ENCODE measurements at regions not wholly inside any gene's neighbourhood (a gene's known extent, or its start where the extent isn't known, plus 50 kb on each side); places are given as distances from the start of the nearest gene placed in this dataset.

DNA sequence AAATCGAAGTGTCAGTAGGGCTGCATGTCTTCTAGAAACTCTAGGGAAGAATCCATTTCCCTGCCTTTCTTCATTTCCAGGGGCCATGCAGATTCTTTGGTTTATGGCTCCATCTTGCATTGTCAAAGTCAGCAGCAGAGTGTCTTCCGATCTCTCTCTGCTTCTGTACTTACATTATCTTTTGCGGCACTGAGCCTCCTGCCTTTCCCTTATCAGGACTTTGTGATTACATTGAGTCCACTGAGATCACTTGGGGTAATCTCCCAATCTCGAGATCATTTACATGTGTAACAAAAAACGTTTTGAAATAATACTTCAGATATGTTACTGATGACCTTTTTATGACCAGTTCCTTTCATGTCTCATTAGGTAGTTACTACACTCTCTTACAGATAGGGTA is 695.9 kb downstream of the NSUN3 start:
- TF ChIP-seq, protein P1, sequence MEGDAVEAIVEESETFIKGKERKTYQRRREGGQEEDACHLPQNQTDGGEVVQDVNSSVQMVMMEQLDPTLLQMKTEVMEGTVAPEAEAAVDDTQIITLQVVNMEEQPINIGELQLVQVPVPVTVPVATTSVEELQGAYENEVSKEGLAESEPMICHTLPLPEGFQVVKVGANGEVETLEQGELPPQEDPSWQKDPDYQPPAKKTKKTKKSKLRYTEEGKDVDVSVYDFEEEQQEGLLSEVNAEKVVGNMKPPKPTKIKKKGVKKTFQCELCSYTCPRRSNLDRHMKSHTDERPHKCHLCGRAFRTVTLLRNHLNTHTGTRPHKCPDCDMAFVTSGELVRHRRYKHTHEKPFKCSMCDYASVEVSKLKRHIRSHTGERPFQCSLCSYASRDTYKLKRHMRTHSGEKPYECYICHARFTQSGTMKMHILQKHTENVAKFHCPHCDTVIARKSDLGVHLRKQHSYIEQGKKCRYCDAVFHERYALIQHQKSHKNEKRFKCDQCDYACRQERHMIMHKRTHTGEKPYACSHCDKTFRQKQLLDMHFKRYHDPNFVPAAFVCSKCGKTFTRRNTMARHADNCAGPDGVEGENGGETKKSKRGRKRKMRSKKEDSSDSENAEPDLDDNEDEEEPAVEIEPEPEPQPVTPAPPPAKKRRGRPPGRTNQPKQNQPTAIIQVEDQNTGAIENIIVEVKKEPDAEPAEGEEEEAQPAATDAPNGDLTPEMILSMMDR (IDR thresholded peaks at IDR 0.05; ENCODE audit: insufficient read depth, low read length, poor library complexity, severe bottlenecking): no peak
- TF ChIP-seq EZH2phosphoT487 (conservative IDR thresholded peaks at IDR 0.05; ENCODE audit: low read length): no peak
- no peaks in the 10 kb centered on the region for H3K9me2 ChIP-seq (replicated peaks; ENCODE audit: insufficient read depth, low read length)
- H3K9me3 ChIP-seq (ENCODE audit: insufficient read depth, low read length): no peaks in the 10 kb centered on the region
- H3K79me2 ChIP-seq (ENCODE audit: insufficient read depth, low read length): no peaks in the 10 kb centered on the region
- H3K27me3 ChIP-seq (ENCODE audit: low read length): no peaks in the 10 kb centered on the region
- H3K9ac ChIP-seq (ENCODE audit: low read length): no peak overlapping the region
- H3K4me3 ChIP-seq (ENCODE audit: insufficient read depth, low read length, poor library complexity, severe bottlenecking): no peak overlapping the region
- no peak overlapping the region for H2AFZ ChIP-seq (ENCODE audit: low read depth, low read length, severe bottlenecking)
- no peaks in the 10 kb centered on the region for H4K20me1 ChIP-seq (ENCODE audit: low read depth, low read length)
- no peak overlapping the region for H3K27ac ChIP-seq (ENCODE audit: low read depth, low read length)
- no peaks in the 10 kb centered on the region for H3F3A ChIP-seq (ENCODE audit: insufficient read depth)
- no peak overlapping the region for H3K4me2 ChIP-seq (ENCODE audit: low read depth, low read length, poor library complexity, severe bottlenecking)
- no peaks in the 10 kb centered on the region for H3K36me3 ChIP-seq (ENCODE audit: low read length)

DNA sequence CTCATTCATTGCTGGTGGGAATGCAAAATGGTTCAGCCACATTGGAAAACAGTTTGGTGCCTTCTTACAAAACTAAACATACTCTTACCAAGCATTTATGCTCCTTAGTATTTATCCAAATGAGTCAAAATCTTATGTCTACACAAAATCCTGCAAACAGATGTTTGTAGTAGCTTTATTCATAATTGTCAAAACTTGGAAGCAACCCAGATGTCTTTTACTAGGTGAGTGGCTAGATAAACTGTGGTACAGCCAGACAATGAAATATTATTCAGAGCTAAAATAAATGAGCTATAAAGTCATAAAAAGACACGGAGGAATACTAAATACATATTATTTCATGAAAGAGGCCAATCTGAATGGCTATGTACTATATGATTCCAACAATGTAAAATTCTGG is 709.5 kb downstream of the NSUN3 start:
- Histone ChIP-seq H3K79me2 (ENCODE audit: insufficient read depth, low read length) (no peaks in the 10 kb centered on the region), H3K36me3 (ENCODE audit: low read length) (no peaks in the 10 kb centered on the region), H3K9ac (ENCODE audit: low read length) (no peak overlapping the region), H3K9me2 (replicated peaks; ENCODE audit: insufficient read depth, low read length) (no peaks in the 10 kb centered on the region), H3K4me2 (ENCODE audit: low read depth, low read length, poor library complexity, severe bottlenecking) (no peak overlapping the region), H3K4me3 (ENCODE audit: insufficient read depth, low read length, poor library complexity, severe bottlenecking) (no peak overlapping the region), H3F3A (ENCODE audit: insufficient read depth) (no peaks in the 10 kb centered on the region), H2AFZ (ENCODE audit: low read depth, low read length, severe bottlenecking) (no peak overlapping the region), H4K20me1 (ENCODE audit: low read depth, low read length) (no peaks in the 10 kb centered on the region), H3K27ac (ENCODE audit: low read depth, low read length) (no peak overlapping the region), H3K9me3 (ENCODE audit: insufficient read depth, low read length) (no peaks in the 10 kb centered on the region), H3K27me3 (ENCODE audit: low read length) (no peaks in the 10 kb centered on the region)
- TF ChIP-seq EZH2phosphoT487 (conservative IDR thresholded peaks at IDR 0.05; ENCODE audit: low read length): no peak
- TF ChIP-seq, protein P1 (IDR thresholded peaks at IDR 0.05; ENCODE audit: insufficient read depth, low read length, poor library complexity, severe bottlenecking): no peak

DNA sequence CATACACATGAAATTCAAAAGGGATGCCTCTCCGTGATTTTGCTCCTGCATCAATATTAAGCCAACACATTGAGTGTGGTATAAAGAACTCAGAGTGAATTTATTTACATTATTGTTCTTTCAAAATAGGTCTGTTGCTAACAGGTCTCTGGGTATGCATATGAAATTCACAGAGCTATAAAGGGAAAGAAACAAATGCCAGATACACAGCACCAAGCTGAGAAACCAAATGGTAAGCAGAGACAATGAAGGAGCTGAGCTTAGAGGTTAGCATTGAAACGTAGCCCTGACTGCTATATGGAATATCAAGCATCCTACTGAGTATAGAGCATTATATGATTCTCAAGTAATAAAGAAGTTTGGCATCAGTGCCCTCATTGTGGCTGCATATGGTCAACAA is 712.9 kb downstream of the NSUN3 start:
- Histone ChIP-seq H3K9ac (ENCODE audit: low read length) (no peak overlapping the region), H3K36me3 (ENCODE audit: low read length) (no peaks in the 10 kb centered on the region), H3K9me3 (ENCODE audit: insufficient read depth, low read length) (no peaks in the 10 kb centered on the region), H3K9me2 (replicated peaks; ENCODE audit: insufficient read depth, low read length) (no peaks in the 10 kb centered on the region), H3K27me3 (ENCODE audit: low read length) (no peaks in the 10 kb centered on the region), H3K27ac (ENCODE audit: low read depth, low read length) (no peak overlapping the region), H3K79me2 (ENCODE audit: insufficient read depth, low read length) (no peaks in the 10 kb centered on the region), H2AFZ (ENCODE audit: low read depth, low read length, severe bottlenecking) (no peak overlapping the region), H3K4me2 (ENCODE audit: low read depth, low read length, poor library complexity, severe bottlenecking) (no peak overlapping the region), H3K4me3 (ENCODE audit: insufficient read depth, low read length, poor library complexity, severe bottlenecking) (no peak overlapping the region), H3F3A (ENCODE audit: insufficient read depth) (no peaks in the 10 kb centered on the region), H4K20me1 (ENCODE audit: low read depth, low read length) (no peaks in the 10 kb centered on the region)
- no peak for TF ChIP-seq EZH2phosphoT487 (conservative IDR thresholded peaks at IDR 0.05; ENCODE audit: low read length)
- TF ChIP-seq, protein P1 (IDR thresholded peaks at IDR 0.05; ENCODE audit: insufficient read depth, low read length, poor library complexity, severe bottlenecking): no peak
